ENCODE measurements at regions not wholly inside any gene's neighbourhood (a gene's known extent, or its start where the extent isn't known, plus 50 kb on each side); places are given as distances from the start of the nearest gene placed in this dataset.

GRCh38 chr1:80171631-80172030 lies 1165.1 kb upstream of the ADGRL4 start:
- TF ChIP-seq POLR2A (IDR thresholded peaks at IDR 0.05) = no peak
- TF ChIP-seq POLR2AphosphoS5 (IDR thresholded peaks at IDR 0.05) = no peak
- TF ChIP-seq CTCF (IDR thresholded peaks at IDR 0.05) = no peak
- no peak for DNase-seq (ENCODE audit: low spot score in 2 of 2)

GRCh38 chr1:80170811-80171485 lies 1164.4 kb upstream of the ADGRL4 start:
- H3K9me3 ChIP-seq = no peaks in the 10 kb centered on the region

More at GRCh38 chr1:80171631-80172030, 1165.1 kb upstream of the ADGRL4 start:
- no peak overlapping the region for H3K27ac ChIP-seq
- H3K4me3 ChIP-seq = no peak overlapping the region
- peaks cover 0 to 6% of the 10 kb centered on the region in 2 donors for H3K9me3 ChIP-seq
- H3K4me1 ChIP-seq = no peaks in the 10 kb centered on the region
- no peaks in the 10 kb centered on the region for H3K36me3 ChIP-seq
- no peaks in the 10 kb centered on the region for H3K27me3 ChIP-seq
- intact Hi-C loops (cut with DNase I; ENCODE audit: low total_unique reads) = loop anchor here (5.0 kb wide), 1 partner anchor 1139 kb away; no protein-coding TSS in a partner anchor

GRCh38 chr1:80164150-80164549 lies 1157.6 kb upstream of the ADGRL4 start:
- Histone ChIP-seq H3K27me3 (no peaks in the 10 kb centered on the region), H3K9me3 (no peaks in the 10 kb centered on the region), H3K36me3 (no peaks in the 10 kb centered on the region), H3K4me1 (no peaks in the 10 kb centered on the region), H3K4me3 (no peak overlapping the region), H3K27ac (no peak overlapping the region)
- intact Hi-C loops (cut with DNase I; ENCODE audit: low total_unique reads) = no loop called here
- no peak for DNase-seq (ENCODE audit: low spot score in 2 of 2)
- no peak for TF ChIP-seq POLR2AphosphoS5 (IDR thresholded peaks at IDR 0.05)
- no peak for TF ChIP-seq CTCF (IDR thresholded peaks at IDR 0.05)
- no peak for TF ChIP-seq POLR2A (IDR thresholded peaks at IDR 0.05)

More at GRCh38 chr1:80170811-80171485, 1164.4 kb upstream of the ADGRL4 start:
- DNase-seq (ENCODE audit: low spot score in 2 of 2) = no peak
- TF ChIP-seq POLR2AphosphoS5 (IDR thresholded peaks at IDR 0.05) (no peak), POLR2A (IDR thresholded peaks at IDR 0.05) (no peak), CTCF (IDR thresholded peaks at IDR 0.05) (no peak)
- Histone ChIP-seq H3K27me3 (no peaks in the 10 kb centered on the region), H3K4me3 (no peak overlapping the region), H3K4me1 (no peaks in the 10 kb centered on the region), H3K27ac (no peak overlapping the region), H3K36me3 (no peaks in the 10 kb centered on the region)
- intact Hi-C loops (cut with DNase I; ENCODE audit: low total_unique reads) = loop anchor here (5.0 kb wide), 1 partner anchor 1139 kb away; no protein-coding TSS in a partner anchor

GRCh38 chr1:80163686-80164085 lies 1157.2 kb upstream of the ADGRL4 start:
- no peak for DNase-seq (ENCODE audit: low spot score in 2 of 2)
- H3K36me3 ChIP-seq = no peaks in the 10 kb centered on the region
- no peaks in the 10 kb centered on the region for H3K27me3 ChIP-seq
- no peak overlapping the region for H3K27ac ChIP-seq
- intact Hi-C loops (cut with DNase I; ENCODE audit: low total_unique reads) = no loop called here
- H3K4me1 ChIP-seq = no peaks in the 10 kb centered on the region
- no peaks in the 10 kb centered on the region for H3K9me3 ChIP-seq
- no peak overlapping the region for H3K4me3 ChIP-seq
- TF ChIP-seq CTCF (IDR thresholded peaks at IDR 0.05) (no peak), POLR2AphosphoS5 (IDR thresholded peaks at IDR 0.05) (no peak), POLR2A (IDR thresholded peaks at IDR 0.05) (no peak)

- Histone ChIP-seq H3K27ac (no peak overlapping the region), H3K36me3 (no peaks in the 10 kb centered on the region), H3K4me3 (no peak overlapping the region), H3K9me3 (no peaks in the 10 kb centered on the region), H3K27me3 (no peaks in the 10 kb centered on the region), H3K4me1 (no peaks in the 10 kb centered on the region)
- TF ChIP-seq POLR2AphosphoS5 (IDR thresholded peaks at IDR 0.05) (no peak), CTCF (IDR thresholded peaks at IDR 0.05) (no peak), POLR2A (IDR thresholded peaks at IDR 0.05) (no peak)
- intact Hi-C loops (cut with DNase I; ENCODE audit: low total_unique reads) = no loop called here
- no peak for DNase-seq (ENCODE audit: low spot score in 2 of 2)
These were observed 1152.2 kb upstream of the ADGRL4 start for GRCh38 chr1:80158771-80159170.

Data from breast epithelium (tissue), 4 donors.